ENCODE measurements at regions not wholly inside any gene's neighbourhood (a gene's known extent, or its start where the extent isn't known, plus 50 kb on each side); places are given as distances from the start of the nearest gene placed in this dataset.

DNA sequence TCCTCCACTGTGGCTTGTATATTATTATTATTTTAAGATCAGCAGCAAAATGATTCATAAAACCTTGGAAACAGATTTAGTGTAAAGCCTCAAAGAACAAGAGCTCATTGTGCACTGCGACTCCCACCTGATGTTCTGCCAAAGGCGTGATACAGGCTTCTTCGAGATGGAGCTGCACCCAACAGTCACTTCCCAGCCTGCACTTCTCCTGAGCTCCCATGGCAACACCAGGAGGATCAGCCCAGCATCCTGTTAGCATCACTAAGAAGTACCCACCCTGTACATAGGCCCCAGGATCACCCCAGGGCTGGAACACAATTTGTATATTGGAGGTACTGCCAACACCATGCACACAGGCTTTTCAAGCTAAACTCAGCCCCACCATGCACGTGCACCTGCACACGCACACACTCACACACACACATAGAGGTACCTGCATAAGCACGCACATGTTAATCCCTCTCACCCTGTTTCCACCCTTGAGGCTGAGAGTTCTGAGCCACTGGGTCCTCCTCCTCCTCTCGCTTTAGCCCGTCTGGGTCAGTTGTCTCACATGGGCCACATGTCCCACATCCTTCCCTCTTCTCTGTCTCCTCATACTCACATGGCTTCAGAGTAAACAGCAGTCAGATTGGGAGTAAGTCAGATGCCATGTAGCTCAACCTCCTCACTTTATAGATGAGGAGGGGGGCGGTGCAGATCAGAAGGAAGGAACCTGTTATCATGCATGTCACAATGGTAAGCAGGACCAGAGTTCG, 281.9 kb upstream of the POU3F1 start:
- peak in 1 of 2 donors; percentile 25 for DNase-seq

DNA sequence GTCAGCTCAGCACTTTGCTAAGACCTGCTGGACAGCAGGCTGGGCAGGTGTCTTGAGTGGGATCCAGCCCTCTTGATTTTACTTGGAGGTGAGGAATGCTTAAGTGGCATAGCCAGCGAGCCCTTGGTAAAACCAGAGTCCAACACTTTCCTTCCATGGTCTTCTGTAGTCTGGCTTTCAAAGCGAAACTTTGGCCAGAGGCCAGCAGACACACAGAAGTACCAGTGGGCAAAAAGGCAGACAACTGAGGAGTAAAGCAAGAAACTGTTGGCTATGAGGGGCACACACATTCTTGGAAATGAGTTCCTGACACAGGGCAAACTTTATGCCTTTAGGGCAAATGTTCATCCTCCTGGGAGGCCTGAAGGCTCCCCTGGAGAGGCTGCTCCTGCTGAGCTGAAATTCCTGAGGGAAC, 281.0 kb upstream of the POU3F1 start:
- DNase-seq, result no peak

DNA sequence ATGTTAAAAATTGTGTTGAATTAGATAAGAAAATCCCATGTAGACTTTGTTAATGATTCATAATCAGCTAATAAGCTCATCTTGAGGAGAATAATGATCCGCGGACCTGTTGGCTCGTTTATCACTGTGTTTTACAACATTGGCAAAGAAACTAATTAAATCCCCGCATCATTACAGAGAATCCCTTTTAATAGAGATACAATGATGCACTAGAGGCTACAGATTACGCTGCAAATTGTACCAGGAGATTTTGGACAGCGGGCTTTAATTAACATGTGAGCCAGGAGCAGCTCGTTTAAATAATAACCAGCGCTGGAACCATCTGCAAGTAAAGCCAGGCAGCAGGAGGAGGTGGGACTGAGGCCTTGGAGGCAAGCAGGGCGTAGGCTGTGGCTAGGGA, 280.3 kb upstream of the POU3F1 start:
- DNase-seq, result no peak

DNA sequence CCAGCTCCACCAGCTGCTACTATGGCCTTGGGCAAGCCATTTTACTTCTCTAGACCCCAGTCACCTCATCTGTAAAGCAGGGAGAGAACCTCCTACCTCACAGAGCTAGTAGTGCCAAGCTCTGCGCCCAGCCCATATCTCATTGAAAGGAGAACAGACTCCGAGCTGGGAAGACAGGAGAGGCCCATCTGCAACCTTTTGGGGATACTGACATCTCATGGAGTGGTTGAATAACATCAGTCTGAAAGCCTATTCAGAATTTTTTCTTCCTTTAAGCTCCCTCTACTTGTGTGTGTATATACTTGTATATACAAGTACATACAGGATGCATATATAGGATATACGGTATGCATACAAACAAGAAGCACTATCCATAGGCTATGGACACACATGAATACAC, 279.5 kb upstream of the POU3F1 start:
- DNase-seq, result no peak

DNA sequence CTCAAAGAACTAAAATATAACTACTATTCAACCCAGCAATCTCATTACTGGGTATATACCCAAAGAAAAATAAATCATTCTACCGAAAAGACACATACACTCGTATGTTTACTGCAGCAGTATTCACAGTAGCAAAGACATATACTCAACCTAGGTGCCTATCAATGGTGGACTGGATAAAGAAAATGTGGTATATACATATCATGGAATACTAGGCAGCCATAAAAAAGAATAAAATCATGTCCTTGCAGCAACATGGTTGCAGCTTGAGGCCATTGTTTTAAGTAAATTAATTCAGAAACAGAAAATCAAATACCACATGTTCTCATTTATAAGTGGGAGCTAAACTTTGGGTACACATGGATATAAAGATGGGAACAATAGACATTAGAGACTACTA, 266.2 kb upstream of the POU3F1 start:
- DNase-seq, result no peak

DNA sequence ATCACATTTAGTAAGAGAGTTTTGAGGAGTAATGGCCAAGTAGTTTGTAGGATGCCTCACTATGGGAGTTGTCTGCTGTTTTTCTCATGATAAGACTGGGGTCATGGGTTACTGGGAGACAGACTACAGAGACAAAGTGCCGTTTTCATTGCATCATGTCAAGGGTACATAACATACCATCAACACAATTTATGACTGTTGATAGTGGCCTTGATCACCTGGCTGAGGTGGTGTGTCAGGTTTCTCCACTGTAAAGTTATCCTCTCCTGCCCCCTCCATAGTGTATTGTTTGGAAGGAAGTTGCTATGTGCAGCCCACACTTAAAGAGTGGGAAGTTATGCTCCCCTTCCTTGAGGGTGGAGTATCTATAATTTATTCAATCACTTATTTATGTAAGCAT, 263.5 kb upstream of the POU3F1 start:
- no peak for DNase-seq

DNA sequence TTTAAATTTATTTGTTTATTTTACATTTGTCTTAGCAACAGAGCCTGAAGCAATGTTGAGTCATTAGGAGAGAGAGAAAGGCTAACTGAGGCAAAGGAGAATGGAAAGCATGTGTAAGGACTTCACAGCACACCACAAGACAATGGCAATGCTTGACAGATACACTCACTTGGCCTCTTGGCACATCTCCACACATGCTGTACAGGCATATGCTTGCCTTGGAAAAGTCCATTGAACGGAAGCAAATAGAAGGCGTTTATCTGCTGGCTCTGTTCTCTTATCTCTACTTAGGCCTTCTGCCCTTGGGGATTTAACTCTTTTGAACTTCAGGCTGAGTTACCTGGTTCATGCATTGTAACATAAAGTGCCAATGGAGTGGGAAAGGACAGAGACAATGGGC, 262.2 kb upstream of the POU3F1 start:
- DNase-seq, result no peak

DNA sequence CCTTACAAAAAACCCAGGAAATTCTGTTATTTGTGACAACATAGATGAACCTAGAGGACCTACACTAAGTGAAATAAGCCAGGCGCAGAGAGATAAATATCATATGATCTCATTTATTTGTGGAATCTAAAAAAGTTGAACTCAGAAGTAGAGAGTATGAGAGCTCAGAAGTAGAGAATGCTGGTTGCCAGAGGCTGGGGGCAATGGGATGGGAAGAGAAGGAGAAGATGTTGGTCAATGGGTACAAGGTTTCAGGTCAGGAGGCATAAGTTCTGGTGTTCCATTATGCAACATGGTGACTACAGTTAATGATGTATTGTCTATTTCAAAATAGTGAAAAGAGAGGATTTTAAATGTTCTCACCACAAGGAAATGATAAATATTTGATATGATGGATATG, 259.1 kb upstream of the POU3F1 start:
- DNase-seq, result no peak

DNA sequence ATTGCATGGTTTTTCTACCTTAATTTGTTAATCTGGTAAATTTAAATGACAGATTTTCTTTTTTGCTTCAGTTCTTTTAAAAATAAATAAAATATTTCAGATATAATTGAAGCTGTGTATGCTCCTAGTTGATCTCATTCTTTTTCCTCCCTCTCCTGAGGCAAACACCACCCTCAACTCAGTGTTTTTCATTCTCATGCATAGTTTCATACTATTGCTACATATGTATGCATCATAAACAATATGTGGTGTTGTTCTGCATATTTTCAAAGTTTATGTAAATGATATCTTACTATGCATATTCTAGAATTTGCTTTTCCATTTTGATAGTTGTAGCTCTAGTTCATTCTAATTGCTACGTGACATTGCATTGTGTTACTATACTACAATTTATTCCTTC, 257.2 kb upstream of the POU3F1 start:
- DNase-seq, result no peak

DNA sequence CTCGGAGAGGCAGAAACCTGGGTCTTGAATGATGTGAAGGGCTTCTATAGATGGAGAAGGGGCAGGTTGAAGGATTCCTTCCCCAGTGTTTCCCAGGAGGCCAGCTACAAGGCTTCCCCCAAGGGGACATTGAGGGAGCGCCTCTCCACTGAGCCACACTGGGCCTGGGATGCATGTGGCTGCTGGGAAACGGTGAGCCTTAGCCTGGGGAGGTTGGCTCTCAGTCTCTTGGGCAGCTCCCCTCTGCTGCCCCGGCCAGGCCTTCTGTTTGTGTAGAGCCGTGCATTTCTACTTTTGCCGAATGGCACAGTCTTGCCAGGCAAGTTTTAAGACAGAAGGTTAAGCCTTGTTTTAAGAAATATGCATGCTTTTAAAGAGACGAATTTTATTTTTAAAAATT, 254.4 kb upstream of the POU3F1 start:
- DNase-seq, result no peak

DNA sequence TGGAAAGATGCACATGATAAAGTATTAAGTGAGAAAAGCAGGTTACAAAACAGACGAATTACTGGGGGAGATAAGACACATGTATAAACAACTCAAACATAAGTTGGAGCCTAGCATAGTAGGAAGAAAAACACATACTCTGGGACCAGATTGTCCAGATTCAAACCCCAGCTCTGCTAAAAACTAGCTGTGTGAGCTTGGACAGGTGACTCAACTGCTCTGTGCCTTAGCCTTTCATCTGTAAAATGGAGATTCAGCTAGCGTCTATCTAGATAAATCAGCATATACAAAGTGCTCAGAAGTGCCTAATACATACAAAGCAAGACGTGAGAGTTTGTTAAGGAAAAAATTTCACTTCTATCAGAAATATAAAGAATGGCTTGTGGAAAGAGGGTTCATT, 254.0 kb upstream of the POU3F1 start:
- DNase-seq, result no peak

DNA sequence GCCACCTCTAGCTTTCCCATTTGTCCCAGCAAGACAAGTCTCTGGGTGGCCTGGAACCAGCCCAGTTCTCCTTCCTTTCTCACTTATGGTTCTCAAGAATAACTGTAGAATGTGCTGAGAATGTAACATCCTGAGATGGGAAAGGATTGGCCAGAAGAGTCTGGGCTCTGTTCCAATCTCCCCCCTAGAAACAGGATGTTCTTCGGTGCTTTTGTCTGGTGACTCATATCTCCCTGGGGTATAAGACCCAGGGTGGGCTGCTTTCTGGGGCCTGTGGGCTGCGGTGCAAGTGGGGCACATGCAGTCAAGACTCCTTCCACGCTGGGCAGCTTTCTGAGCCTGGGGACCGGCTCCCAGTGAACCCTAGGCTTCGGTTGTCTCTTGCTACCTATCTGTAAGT, 251.2 kb upstream of the POU3F1 start:
- DNase-seq, result no peak

DNA sequence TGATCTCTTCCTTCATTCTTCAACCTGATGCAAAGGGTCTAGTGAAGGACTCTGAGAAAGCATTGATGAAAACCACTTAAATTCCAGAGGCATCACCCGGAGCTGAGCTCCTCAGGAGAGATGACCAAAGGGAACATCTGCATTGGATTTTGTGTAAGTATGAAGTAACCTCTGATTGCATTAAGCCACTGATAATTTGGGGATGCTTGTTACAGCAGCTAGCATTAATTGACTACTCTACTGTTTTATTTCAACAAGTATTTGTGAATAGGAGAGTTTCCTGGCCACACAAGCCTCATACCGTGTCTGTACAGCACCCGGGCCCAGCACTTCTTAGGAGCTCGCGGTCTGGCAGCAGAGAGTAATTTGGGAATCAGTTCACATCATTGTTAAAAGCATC, 250.7 kb upstream of the POU3F1 start:
- no peak for DNase-seq

DNA sequence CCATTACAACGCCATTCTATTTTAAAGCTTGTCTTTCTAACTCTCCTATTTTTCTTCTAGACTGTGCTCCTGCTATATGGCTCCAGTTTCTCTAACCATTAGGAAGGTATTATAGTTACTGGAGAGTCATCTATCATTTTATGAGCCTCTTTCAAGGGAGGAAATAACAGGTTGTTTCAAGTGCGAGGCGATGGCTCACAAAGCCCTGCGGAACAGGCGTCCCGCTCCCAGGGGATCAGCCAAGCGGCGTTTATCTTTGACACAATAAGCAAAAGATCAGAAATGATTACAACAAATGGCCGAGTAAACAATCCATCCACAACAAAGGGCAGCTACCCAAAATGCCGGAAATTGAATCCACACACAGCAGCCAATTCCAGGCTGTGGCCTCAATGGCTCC, 249.5 kb upstream of the POU3F1 start:
- no peak for DNase-seq

DNA sequence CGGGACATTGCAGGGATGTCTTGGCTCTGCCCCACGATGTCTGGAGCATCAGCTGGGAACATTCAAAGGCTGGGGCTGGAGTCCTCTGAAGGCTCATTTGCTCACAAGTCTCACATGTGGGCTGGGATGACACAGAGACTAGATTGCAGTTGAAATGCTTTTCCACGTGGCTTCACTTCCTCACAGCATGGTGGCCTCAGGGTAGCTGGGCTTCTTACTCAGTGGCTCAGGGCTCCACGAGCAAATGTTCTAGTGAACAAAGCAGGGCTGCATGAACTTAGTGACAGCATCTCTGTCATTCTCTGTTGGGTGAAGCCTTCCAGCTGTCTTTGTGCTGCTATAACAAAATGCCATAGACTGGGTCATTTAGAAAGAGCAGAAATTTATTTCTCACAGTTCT, 247.0 kb upstream of the POU3F1 start:
- DNase-seq, result peak; percentile 15 to 29

DNA sequence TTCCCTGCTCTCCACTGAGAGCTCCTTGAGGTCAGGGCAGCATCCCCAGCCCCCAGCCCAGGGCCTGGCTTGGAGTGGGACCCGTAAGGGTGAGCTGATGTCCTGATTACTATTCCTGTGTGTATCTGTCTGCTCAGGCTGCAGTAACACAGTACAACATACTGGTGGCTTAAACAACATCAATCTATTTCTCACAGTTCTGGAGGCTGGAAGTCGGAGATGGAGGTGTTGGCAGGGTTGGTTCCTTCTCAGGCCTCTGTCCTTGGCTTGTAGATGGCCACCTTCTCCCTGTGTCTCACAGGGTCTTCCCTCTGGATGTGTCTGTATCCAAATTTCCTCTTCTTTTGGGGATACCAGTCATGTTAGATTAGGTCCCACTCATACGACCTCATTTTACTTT, 246.4 kb upstream of the POU3F1 start:
- no peak for DNase-seq

DNA sequence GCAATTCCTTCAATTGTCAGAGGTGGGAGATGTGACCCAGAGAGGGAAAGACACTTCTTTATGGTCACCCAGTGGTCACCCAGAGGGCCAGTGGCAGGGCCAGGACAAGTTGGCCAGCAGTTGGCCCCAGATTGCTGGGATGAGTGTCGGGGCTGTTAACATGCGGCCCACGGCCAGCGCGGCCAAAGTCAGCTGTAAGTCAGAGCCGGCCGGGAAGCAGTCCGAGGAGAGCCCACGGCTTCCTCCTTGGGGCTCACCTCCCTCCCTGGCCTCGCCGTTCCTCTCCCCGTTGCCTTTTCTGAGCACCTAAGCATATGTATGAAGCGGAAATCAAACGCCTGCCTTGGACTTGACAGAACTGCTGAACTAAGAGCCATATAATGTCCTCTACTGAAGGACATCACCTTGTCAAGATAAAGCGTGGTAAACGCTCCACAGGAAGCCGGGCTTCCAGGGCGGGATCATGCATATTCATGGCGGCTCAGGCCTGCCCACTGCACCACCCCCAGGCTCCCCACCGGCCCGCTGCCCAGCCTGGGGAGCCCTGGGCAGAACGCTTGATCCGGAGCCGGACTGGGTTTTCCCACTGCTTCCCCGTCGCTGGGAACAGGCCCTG, 245.4 kb upstream of the POU3F1 start:
- peak in 1 of 2 donors; percentile 6 for DNase-seq

DNA sequence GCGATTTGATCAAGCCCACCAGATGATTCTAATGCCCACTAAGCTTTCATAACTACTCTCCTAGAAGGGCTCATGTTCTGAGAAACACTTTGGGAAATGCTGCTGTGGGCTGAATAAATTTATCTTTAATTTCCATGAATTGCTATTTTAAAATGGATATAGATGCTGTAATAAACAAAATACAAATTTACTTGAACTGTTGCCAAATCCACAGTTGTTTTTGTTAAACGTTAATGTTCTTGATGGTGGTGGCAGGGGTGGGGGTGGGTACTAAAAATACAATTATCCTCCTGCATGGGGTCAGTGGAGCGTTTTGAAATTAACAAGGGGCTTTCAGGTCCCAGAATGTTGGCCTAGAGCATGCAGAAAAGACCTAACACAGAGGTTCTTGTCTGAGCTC, 244.7 kb upstream of the POU3F1 start:
- no peak for DNase-seq

DNA sequence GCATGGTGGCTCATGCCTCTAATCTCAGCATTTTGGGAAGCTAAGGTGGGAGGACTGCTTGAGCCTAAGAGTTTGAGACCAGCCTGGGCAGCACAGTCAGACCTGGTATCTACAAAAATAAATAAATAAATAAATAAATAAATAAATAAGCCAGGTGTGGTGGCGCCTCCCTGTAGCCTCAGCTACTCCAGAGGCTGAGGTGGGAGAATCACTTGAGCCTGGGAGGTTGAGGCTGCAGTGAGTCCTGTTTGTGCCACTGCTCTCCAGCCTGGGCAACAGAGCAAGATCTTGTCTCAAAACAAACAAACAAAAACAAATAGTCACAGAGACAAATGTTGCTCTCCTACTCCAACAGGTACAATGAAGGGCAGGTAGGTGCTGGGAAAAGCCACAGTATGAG, 242.4 kb upstream of the POU3F1 start:
- no peak for DNase-seq

DNA sequence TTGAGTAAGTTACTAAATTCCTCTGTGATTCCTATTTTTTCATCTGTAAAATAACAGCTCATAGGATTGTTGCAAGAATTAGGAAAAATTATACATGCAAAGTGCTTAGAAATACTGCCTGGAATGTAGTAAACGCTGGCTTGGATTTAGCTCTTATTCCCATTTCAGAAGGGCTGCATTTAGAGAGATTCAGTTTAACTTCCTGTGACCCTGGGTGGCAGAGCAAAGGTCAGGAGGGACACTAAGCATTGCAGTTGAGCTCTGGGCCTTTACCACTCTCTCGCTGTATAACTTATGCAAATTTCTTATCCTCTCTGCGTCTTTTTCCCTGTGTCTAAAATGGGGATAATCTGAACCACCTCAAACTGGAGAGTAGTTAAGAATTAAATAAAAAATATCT, 241.0 kb upstream of the POU3F1 start:
- DNase-seq, result no peak

DNA sequence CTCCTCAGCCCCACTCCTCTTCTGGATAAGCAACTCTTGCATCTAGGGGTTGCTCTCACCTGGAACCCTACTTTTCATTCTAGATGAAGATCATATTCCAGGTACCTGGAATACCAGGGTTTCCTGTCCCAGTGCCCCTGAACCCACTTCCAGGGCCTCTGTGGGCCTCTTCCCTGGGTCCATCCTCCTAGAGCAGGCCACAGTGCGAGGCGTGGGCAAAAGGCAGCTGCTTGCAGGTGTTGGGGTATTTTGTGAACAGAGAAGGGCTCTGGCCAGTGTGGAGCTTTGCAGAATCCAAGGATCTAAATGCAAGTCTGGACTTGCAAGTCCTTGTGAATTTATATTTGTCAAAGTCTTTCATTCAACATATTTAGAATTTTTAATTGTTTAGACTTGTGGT, 240.4 kb upstream of the POU3F1 start:
- DNase-seq, result no peak

DNA sequence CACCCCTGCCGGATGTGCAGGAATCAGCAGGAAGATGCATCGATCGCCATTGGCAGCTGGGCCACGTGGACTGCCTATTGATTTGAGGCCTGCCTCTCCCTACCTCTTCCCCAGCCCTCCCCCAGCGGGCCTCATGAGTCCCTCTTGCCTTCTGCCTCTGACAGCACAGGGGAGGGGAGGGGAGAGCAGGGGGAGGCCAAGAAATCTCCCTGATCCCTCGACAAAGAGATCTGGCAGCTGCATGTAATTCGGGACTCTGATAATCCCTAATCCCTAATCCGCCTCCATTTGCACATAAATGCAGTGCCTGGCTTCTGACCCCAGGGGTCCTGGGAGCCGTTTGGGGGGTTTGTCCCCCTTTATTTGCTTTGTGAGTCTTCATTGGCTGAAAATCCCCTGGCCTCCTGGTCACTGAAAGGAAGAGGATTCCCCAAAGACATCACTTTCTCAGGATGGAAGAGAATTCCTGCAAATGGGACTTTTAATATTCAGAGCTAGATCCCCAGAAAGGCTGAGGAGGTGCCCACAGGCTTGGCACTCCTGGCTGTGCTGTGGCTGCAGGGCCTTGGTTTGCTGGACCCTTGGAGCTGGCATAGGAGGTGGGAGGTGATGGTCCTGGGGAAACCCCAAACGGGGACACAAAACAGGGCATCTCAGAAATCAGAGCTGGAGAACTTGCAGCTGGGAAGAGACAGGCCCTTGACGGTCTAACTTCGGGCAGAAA, 239.4 kb upstream of the POU3F1 start:
- DNase-seq, result no peak

DNA sequence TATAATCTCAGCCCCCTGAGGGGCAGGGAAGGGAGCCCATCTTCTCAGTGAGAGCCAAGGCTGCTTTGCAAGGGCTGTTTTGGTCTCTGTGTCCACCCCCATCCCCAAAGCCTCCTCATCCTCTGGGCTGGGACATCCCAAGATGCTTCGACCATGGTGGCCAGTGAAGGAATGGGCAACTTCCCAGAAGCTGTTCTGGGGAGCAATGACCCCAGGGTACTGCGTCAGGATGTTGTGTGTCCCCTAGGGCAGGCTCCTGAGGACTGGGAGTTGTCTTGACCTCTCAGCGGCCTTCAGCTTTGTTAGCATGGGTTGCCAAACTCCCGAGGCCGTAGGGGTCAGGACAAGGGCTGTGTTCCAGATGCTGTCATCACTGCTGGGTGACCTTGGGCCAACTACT, 238.4 kb upstream of the POU3F1 start:
- no peak for DNase-seq

All from inflammatory macrophage (primary cell).